ENCODE measurements at regions not wholly inside any gene's neighbourhood (a gene's known extent, or its start where the extent isn't known, plus 50 kb on each side); places are given as distances from the start of the nearest gene placed in this dataset.

- TF ChIP-seq, protein P1, sequence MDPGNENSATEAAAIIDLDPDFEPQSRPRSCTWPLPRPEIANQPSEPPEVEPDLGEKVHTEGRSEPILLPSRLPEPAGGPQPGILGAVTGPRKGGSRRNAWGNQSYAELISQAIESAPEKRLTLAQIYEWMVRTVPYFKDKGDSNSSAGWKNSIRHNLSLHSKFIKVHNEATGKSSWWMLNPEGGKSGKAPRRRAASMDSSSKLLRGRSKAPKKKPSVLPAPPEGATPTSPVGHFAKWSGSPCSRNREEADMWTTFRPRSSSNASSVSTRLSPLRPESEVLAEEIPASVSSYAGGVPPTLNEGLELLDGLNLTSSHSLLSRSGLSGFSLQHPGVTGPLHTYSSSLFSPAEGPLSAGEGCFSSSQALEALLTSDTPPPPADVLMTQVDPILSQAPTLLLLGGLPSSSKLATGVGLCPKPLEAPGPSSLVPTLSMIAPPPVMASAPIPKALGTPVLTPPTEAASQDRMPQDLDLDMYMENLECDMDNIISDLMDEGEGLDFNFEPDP (CRISPR knock-in tag; conservative IDR thresholded peaks at IDR 0.05): no peak
- TF ChIP-seq, protein P2, sequence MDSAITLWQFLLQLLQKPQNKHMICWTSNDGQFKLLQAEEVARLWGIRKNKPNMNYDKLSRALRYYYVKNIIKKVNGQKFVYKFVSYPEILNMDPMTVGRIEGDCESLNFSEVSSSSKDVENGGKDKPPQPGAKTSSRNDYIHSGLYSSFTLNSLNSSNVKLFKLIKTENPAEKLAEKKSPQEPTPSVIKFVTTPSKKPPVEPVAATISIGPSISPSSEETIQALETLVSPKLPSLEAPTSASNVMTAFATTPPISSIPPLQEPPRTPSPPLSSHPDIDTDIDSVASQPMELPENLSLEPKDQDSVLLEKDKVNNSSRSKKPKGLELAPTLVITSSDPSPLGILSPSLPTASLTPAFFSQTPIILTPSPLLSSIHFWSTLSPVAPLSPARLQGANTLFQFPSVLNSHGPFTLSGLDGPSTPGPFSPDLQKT (CRISPR knock-in tag; IDR thresholded peaks at IDR 0.05; ENCODE audit: borderline replicate concordance): no peak
- TF ChIP-seq ZNF251 (CRISPR knock-in tag; IDR thresholded peaks at IDR 0.05) (no peak), TEF (CRISPR knock-in tag; IDR thresholded peaks at IDR 0.05) (no peak), ZNF180 (CRISPR knock-in tag; IDR thresholded peaks at IDR 0.05; ENCODE audit: borderline replicate concordance, low read depth) (no peak), YEATS4 (CRISPR knock-in tag; IDR thresholded peaks at IDR 0.05; ENCODE audit: borderline replicate concordance) (no peak), ZNF253 (CRISPR knock-in tag; IDR thresholded peaks at IDR 0.05; ENCODE audit: borderline replicate concordance) (no peak), NCOR1 (IDR thresholded peaks at IDR 0.05; ENCODE audit: borderline replicate concordance, low read length) (no peak), ZNF691 (CRISPR knock-in tag; IDR thresholded peaks at IDR 0.05; ENCODE audit: borderline replicate concordance, low read depth) (no peak), TGIF2 (CRISPR knock-in tag; IDR thresholded peaks at IDR 0.05) (no peak), FOSL1 (CRISPR knock-in tag; IDR thresholded peaks at IDR 0.05; ENCODE audit: borderline replicate concordance) (no peak), ZNF782 (CRISPR knock-in tag; IDR thresholded peaks at IDR 0.05; ENCODE audit: borderline replicate concordance) (no peak), LCORL (IDR thresholded peaks at IDR 0.05) (no peak), LCORL (CRISPR knock-in tag; IDR thresholded peaks at IDR 0.05) (no peak), ZNF572 (CRISPR knock-in tag; IDR thresholded peaks at IDR 0.05) (0 out of 2 replicates have a peak, but pooled peaks have one; percentile 29), ZNF768 (CRISPR knock-in tag; IDR thresholded peaks at IDR 0.05) (no peak; the same call in 1 of the 2 replicates), MBD4 (IDR thresholded peaks at IDR 0.05; ENCODE audit: borderline replicate concordance, low read length) (no peak), ZNF274 (CRISPR knock-in tag; IDR thresholded peaks at IDR 0.05) (0 out of 2 replicates have a peak, but pooled peaks have one; percentile 42), FOXP1 (IDR thresholded peaks at IDR 0.05) (no peak), FOXP1 (CRISPR knock-in tag; IDR thresholded peaks at IDR 0.05) (peak; percentile 42; the same call in 1 of the 2 replicates), TBP (CRISPR knock-in tag; IDR thresholded peaks at IDR 0.05) (no peak), NR2F2 (IDR thresholded peaks at IDR 0.05; ENCODE audit: borderline replicate concordance, low read depth) (peak; percentile 53; the same call in 1 of the 2 replicates), SP4 (CRISPR knock-in tag; IDR thresholded peaks at IDR 0.05) (no peak)
- TF ChIP-seq, protein P3, sequence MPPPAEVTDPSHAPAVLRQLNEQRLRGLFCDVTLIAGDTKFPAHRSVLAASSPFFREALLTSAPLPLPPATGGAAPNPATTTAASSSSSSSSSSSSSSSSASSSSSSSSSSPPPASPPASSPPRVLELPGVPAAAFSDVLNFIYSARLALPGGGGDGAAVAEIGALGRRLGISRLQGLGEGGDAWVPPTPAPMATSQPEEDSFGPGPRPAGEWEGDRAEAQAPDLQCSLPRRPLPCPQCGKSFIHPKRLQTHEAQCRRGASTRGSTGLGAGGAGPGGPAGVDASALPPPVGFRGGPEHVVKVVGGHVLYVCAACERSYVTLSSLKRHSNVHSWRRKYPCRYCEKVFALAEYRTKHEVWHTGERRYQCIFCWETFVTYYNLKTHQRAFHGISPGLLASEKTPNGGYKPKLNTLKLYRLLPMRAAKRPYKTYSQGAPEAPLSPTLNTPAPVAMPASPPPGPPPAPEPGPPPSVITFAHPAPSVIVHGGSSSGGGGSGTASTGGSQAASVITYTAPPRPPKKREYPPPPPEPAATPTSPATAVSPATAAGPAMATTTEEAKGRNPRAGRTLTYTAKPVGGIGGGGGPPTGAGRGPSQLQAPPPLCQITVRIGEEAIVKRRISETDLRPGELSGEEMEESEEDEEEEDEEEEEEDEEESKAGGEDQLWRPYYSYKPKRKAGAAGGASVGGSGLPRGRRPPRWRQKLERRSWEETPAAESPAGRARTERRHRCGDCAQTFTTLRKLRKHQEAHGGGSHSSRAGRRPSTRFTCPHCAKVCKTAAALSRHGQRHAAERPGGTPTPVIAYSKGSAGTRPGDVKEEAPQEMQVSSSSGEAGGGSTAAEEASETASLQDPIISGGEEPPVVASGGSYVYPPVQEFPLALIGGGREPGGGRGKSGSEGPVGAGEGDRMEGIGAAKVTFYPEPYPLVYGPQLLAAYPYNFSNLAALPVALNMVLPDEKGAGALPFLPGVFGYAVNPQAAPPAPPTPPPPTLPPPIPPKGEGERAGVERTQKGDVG (CRISPR knock-in tag; IDR thresholded peaks at IDR 0.05; ENCODE audit: borderline replicate concordance): no peak
Measured at GRCh38 chr20:6697228-6697972, 70.1 kb upstream of the BMP2 start (continued).
